Activated T-cell treated with anti-CD3 and anti-CD28 coated beads, Interleukin-2, amount 50 U/mL, for 1 hour (primary cell): ENCODE measurements at regions not wholly inside any gene's neighbourhood (a gene's known extent, or its start where the extent isn't known, plus 50 kb on each side); places are given as distances from the start of the nearest gene placed in this dataset.

Experiments
- DNase-seq: peaks from one replicate; pipeline ENCODE4 v3.0.0-alpha.2; 2020

GRCh38 chr2:136209561-136210454 is 91.9 kb upstream of the CXCR4 start:
- DNase-seq, result no peak

- no peak for DNase-seq
Measured at GRCh38 chr2:136208682-136209420, 90.9 kb upstream of the CXCR4 start.

DNA sequence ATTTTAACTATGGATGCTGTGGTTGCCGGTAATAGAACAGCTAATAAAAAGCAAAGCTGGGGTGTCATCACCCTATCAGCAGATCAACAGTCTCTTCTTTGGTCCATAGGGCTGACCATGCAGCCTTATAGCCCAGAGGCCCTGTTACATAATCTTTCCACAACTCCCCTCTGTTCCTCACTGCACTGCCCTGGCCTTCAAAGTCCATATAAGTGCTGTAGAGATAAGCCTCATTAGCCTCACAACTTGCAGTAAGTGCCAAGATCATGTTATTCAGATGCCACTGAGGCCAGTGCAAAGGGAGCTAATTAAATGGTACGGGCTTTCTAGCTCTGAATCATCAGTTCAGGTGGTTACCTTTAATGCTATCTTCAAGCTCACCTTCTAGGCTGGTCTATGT is 89.7 kb upstream of the CXCR4 start:
- DNase-seq, result no peak

DNA sequence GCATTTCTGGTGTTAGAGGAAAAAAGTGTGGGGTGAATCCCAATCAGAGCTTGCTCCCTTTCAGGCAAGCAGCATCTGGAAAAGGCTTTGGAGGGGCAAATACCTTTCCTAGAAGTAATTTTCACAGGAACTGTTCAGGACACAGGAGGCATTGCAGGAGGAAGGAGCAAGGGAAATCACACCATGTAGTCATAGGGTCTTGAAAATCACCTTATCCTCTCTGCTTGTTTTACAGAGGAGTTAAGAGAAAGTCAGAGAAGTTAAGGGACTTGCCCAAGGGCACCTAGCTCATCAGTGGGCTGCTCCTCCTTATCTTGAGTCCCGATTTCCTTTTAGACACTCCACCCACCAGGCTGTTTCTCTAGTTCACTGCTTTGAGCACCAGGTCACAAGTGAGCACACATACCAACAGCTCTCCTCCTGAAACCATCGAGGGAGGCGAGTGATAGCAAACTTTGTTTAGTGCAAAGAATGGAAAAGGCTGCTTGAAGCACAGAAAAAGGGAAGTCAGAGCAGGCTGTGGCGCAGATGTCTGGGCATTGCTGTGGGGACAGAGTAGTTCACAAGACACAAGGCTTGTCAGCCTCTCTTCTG is 89.2 kb upstream of the CXCR4 start:
- DNase-seq, result no peak

GRCh38 chr2:136206613-136207012 is 88.7 kb upstream of the CXCR4 start:
- no peak for DNase-seq

DNA sequence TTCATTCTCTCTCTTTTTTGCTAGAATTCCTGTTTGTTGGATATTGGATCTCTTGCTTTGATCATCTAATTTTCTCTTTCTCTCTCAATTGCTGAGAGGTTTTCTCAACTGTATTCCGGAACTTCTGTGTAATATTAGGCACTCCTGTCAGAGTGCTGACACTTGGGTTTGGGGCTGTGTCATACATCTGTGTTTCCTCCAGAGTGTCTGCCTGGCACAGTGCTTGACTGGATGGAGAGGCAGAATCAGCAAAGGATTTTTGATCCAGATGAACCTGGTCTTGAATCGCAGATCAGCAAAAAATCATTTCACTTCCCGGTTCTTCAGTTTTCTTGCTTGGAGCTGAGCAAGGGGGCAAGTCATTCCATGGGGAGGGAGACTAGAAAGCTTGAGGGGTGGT is 87.7 kb upstream of the CXCR4 start:
- no peak for DNase-seq

GRCh38 chr2:136204971-136205370 is 87.0 kb upstream of the CXCR4 start:
- no peak for DNase-seq

- DNase-seq, result no peak
Measured at GRCh38 chr2:136195226-136195625, 77.3 kb upstream of the CXCR4 start.

DNA sequence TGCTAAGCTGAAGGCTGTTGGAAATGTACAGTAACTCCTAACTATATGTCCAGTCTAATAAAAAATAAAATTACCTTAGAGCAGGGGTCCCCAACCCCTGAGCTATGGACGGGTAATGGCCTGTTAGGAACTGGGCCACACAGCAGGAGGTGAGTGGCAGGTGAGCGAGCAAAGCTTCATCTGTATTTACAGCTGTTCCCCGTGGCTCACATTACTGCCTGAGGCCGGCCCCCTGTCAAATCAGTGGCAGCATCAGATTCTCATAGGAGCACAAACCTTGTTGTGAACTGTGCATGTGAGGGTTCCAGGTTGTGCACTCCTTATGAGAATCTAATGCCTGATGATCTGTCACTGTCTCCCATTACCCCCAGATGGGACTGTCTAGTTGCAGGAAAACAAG is 73.1 kb upstream of the CXCR4 start:
- no peak for DNase-seq

DNA sequence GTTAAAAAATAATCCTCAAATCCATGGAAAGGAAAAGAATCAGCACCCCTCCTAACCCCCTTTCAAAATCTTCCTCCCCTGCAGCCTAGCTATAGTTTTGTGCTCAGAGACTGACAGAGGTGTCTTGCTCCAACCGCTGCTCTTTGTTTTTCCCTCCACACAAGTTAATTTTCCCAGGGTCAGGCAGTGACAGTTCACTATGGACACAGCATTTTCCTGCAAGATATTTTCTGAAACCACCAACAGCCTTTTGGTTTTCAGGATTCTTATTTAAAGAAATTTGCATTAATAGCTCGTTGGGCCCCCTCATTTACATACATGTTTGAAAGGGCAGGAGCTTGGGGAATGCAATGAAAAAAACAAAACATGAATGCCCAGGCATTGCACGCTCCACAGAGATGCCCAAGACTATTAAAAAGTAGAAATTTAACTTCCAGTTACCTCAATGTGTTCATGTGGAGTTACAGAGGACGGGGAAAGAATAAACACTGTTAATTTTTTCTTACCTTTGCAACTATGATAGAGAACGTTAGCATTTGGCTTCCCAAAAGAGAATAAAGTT is 71.4 kb upstream of the CXCR4 start:
- no peak for DNase-seq

- DNase-seq, result no peak
Measured at GRCh38 chr2:136188086-136188485, 70.1 kb upstream of the CXCR4 start.

DNA sequence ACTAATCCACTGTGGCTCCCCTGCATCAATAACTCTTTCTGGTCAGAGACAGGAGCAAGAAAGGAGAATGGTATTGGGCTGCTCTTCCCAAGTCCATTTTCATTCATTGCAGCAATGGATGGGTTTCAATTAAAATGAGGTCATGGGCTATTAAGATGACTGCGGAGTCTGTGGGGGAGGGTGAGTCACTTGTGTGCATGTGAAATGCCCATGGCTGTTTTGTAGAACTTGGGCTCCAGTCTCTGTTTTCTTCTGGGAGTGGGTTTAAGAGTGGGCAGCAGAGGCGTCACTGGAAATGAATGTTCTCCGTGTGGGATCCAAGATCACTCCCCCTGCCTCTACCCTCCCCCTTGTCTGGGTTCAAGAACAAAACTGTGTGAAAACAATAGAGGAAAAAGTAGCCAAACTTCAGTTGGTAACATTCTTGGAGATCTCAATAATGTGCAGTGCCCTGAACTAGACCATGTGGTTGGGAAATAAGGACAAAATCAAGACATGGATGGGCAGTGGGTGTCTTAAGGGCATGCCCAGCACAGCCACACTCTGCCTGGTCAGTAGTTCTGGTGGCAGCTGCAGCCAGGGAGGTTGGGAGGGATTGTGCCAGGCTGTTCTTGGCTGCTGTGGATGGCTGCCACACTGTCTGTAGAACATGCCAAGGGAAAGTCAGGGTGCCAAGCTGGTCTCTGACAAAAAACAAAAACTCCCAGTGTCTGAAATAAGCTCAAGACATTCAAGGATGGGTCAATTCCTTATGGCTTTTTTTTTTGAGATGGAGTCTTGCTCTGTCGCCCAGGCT is 68.2 kb upstream of the CXCR4 start:
- no peak for DNase-seq

DNA sequence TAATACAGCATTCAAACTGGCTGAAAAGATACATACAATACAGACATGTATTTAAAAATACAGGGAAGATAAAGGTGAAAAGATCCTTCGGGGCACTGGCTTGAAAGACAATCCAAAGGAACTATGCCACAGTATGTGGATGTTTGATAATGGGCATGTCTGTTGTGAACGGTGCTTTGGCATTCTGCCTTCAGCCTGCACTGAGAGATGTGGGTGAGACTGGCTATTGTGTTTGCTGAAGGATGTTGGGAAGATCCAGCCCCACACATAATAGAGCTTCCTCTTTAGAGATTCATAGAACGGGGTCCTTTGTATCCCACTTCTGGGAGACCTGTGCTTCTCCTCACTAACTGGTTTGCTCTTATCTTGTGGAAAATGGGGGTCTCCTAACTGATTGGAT is 65.1 kb upstream of the CXCR4 start:
- no peak for DNase-seq

DNA sequence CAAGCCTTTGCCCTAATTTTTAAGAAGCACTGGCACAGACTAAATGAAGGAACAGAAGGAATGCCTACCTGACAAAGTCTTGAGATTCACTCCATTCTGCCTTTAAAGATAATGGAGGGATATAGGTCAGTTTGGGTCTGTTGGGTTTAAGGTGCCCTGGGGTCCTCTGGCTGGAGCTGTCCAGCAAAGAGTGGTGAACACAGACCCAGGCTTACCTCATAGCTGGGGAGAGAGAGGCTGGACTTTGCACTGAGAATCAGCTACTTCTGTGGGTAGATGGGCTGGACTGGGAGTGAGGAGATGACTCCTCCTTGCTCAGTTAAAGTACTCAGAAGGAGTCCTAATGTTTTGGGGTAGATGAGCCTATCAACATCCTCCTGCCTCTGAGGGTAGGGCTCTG is 64.4 kb upstream of the CXCR4 start:
- no peak for DNase-seq

GRCh38 chr2:136179602-136179975 is 61.6 kb upstream of the CXCR4 start:
- no peak for DNase-seq

DNA sequence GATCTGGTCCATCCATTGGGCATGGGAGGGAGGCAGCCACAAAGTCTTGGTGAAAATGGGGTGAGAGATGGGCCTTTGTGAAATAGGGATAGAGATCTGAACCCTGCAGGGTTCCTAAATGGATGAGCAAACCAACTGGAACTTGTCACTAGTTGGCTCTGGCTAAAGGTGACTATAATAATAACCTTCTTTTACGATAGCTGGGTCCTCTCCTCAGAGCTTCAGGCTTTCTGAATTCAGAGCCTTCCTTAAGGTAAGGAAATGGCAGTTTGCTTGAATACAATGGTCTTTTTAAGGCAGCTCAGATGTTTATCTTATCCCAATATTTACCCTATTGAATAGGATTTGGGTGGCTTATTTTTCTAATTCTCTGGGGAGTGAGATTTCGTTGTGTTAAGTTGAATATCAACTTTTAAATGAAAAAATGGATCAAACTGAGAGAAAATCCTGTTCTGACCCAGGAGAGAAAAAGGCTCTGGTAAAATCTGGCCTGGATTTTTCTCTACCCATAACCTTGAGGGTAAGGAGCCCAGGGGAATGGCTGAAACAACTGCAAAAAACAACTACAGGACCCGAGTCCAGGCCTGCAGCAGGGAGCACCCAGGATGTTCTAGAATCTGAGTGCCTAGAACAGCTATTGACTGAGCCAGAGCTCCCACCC is 61.1 kb upstream of the CXCR4 start:
- no peak for DNase-seq

DNA sequence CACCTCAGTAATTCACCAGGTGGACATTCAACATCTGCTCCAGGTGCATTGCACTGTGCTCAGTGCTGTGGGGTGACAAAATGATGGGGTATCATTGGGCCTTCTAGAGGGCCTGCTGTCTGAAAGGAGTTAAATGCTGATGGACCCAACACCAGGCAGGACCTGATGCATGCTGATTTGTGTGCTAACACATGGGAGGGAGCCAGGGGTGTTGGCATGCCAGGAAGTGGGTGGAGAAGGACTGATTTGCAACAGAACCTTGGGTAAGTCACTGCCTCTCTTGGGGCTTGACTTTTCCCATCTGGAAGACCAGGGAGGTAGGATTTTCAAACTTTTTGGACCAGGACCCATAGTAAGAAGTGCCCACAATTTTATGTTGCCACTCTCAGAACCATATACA is 57.9 kb upstream of the CXCR4 start:
- DNase-seq, result no peak

- DNase-seq, result no peak
Measured at GRCh38 chr2:136175466-136175865, 57.5 kb upstream of the CXCR4 start.

- DNase-seq, result no peak
Measured at GRCh38 chr2:136173126-136173525, 55.2 kb upstream of the CXCR4 start.

DNA sequence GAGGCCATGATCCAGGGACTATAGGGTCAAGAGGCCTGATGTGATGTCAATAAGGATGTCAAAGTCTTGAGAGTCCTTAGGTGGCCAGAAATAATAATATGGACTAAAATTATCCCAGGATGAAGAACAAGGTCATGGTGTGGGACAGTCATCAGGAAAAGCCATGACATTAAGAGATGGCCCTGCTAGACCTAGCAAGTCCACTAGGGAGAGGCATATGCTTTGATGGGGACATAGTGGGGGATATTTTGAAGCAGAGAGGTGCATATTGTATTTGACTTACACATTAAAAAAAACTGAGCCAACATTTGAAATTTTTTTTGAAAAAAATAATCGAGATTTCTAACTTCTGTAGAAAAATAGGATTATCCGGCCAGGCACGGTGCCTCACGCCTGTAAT is 53.3 kb upstream of the CXCR4 start:
- no peak for DNase-seq

DNA sequence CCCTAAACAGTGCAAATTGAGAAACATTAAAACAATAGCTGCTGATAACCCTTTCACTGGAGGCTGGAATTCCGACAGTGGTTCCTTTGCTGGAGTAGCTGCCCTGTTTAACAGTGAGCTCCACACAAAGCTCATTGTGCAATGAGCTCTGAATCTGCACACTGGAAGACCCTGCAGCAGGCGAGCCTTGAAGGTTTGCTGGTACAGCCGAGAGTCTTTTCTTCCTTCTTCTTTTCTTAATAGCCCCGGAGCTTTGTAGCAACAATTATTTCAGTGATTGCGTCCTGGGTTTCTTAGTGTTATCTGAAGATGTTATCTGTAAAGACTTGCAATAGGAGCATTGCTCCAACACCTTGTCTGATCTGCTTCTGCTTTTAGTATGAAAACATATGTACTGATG is 50.8 kb upstream of the CXCR4 start:
- no peak for DNase-seq
